NCI-H2171 (cell line): ENCODE measurements at regions not wholly inside any gene's neighbourhood (a gene's known extent, or its start where the extent isn't known, plus 50 kb on each side); places are given as distances from the start of the nearest gene placed in this dataset.
"Not testable (repeated sequence)": the region's sequence is repeated elsewhere in the genome, so short reads cannot be mapped to it uniquely, and the experiment has no call there.

ENCODE experiments used
- DNase-seq: peaks from one replicate; lab custom pipeline; 2025; lab: John Stamatoyannopoulos, UW

DNA sequence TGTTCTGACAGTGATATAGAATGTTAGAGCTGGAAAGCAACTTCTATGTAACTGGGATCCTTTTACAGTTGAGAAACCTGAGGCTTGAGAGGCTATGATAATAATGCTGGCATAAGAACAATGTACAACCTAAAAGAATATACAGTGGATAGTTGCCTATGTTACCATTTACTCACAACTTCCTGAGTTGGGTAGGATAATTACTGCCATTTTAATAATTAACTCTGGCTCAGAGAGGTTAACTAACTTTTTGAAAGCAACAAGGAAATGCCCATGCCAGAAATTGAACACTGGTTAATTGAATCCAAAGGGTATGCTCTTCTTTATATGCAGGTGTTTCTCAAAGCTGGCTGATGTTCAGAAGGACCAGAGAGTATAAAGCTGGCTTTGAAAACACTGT is 530.7 kb upstream of the MAP3K7 start:
- no peak for DNase-seq

DNA sequence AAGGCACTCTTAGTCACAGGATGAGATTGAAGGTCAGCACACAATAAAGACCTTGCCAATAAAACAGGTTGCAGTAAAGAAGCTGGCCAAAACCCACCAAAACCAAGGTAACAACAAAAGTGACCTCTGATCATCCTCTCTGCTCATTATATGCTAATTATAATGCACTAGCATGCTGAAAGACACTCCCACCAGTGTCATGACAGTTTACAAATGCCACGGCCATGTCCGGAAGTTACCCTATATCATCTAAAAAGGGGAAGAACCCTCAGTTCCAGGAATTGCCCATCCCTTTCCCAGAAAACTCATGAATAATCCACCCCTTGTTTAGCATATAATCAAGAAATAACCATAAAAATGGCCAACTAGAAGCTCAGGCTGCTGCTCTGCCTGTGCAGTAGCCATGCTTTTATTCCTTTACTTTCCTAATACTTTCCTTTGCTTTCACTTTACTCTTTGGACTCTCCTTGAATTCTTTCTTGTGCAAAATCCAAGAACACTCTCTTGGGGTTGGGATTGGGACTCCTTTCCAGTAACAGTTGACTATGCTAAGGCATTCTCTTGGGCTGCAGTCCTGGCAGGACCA is 527.3 kb upstream of the MAP3K7 start:
- no peak for DNase-seq

DNA sequence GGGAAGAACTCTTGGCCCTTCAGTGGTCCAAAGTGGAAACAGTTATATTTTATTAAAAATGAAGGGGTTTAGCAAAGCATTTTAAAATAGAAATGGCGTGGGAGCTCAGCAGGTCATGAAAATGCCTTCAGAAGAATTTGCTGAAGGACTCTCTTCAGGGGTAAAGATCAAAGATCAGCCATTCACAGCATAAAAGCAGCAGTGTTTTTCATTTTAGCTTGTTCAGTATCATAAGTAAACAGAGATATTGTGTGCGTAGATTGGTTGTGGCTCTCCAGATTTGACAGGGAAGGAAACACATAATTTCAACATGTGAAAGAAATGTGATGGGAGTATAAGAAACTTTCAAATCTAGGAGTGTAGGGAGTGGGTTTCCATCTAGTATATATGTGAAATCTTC is 519.2 kb upstream of the MAP3K7 start:
- no peak for DNase-seq

DNA sequence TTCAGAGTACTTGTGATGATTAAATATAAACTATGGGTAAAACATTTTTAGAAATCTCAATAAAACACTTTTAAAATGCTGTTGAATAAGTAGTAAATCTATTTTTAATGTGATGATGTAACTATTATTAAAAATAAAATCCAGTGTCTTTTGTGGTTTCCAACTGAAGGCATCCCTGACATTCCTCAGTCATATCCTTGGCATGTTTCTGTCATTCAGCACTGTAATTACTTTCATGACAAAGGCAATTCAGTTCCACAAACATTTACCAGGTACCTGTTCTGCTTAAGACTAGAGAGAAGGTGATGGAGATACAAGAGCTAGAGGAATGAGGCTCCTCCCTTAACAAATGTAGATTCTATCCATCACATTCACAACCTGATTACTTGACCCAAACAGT is 518.7 kb upstream of the MAP3K7 start:
- no peak for DNase-seq

DNA sequence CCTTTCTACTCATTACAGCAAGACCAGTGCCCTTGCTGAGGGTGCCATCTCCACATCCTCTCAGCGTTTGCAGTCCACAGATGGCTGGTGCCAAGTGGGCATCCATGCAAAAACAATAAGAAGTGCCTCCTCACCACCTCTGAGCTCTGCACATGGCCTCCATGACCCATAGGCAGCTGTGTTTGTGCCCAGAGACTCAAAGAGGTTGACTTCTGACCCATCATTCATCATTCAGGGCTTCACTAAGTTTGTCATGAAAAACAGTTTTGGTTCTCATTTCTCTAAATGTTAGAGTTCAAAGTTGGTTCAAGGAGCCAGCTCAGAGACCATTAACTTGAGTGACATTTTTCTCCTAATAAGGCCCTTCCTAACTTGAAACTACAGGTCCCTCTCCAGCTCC is 512.6 kb upstream of the MAP3K7 start:
- no peak for DNase-seq

DNA sequence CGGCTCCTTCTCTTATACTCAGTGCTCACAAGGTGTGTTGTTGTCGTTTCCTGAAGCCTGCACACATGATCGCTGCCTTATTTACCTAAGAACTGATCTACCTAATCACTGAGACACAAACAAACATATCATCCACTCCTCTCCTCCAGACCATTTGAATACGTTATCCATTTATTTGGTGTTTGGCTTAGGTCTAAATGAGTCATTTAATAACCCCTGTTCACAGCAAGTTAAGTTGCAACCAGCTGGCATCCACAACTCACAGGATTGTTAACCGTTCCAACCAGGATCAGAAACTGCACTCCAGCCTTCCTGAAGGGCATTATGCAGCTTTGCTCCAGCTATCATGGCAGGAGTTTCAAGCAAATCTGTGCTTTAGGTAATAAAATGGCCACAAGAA is 511.1 kb upstream of the MAP3K7 start:
- DNase-seq: no peak

DNA sequence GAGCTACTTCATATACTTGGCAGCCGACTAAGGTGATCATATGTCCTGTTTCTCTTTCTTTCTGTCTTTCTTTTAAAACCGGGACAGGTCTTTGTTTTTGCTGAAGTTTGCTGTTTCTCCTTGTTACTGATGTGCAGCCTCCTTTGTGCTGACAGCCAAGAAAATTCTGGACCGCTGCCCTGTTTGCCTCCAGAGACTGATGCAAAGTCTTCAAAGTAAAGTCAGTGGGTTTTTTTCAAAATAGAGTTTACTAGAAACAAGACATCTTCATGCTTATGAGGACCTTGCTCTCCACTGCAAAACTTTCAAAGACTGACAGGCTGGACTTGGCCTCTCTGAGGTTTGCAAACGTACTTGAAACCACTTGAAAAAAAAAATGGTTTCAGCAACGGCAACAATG is 510.5 kb upstream of the MAP3K7 start:
- no peak for DNase-seq

DNA sequence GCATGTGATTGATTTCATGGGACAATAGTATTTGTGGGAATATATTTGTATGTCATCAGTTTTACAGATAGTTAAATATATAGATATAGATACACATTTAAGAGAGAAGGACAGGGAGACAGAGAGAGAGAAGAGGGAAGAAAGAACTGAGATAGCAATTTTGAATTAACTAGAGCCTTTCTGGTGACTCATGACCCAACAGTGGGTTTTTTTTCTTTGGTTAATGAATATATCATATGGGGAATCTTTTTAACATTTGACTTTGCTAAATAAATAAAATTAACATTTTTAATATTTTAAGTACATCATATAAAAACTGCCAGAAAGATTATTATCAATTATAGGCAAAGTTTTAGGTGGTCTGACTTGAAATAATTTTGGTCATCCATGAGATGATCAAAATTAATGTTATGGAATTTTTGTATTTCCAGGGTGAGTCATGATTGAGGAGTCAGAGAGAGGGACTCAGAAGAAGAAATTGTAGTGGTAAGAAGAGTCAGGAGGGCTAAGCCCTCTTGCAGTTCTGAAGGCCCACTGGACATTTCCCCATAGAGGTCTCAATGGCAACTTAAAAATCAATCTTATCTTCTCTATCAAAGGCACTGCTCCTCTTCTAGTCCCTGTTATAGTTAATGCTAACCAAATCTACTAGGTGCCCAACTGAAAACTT is 508.1 kb upstream of the MAP3K7 start:
- no peak for DNase-seq

DNA sequence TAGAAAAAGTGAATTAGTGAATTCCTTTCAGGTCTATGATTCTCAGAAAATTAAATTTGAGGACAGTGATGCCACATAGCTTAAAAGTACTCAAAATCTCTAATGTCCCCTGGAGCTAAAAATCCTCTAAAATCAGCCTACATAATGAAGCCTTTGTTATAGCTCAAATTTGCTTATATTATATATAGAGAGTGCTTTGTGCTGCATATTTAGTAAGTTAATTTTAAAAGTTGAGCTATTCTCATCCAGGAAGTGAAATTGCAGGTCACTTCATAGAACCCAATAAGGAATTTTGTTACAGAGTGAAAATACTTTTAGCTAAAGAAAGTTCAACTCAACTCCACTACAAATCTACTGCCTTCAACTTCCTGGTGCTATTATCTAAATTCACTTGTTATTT is 507.5 kb upstream of the MAP3K7 start:
- DNase-seq: no peak

DNA sequence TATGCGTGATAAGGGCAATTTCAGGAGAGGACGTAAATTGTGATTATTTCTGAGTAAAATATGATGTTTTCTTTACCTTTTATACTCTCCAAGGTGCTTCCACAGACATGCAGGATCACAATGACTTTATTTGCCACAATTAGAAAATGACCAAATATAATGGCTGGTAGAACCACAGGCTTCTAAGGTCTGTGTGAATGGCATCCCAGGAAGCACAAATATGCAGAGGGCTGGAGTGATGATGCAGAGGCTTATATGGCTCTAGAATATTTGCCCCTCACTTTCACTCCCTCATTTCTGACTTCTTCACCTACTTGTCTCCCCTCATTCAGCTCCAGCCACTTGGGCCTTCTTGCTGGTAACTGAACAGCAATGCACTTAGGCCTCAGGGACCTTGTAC is 502.1 kb upstream of the MAP3K7 start:
- no peak for DNase-seq

DNA sequence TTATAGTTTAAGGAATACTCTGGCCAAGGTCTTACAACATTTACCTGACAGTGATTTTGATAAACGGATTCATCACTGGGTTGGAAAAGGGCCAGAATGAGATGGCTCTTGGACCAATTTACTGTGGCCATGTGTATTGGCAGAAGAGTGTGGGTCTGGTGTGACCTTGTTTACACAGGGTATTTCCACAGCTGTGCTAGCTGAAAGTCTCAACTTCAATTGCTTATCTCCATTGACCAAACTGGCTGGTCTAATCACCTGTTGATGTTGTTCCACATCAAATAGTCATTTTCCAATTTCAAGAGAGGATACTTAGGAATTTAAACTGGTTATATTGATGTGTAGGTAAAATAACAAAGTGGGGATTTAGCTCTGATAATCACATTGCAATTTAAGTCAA is 501.6 kb upstream of the MAP3K7 start:
- DNase-seq: no peak

DNA sequence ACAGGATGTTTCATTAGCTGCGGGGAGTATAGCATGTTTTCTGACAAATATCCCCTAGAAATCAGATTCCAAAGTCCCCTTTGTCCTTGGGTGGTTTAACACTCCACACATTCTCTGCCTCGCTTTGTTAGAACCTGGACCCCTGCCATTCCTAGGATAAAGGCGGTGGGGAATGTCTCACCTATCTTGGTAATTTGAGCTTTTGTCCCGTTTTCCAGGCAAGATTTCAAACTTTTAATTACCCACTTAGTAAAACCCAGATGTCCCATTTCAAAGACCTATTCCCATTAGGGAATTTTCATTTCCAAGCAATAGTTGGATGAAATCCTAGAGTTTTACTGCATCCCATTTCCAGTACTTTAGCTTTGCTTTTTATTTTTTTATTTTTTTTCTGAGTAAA is 501.0 kb upstream of the MAP3K7 start:
- DNase-seq: peak; percentile 68

DNA sequence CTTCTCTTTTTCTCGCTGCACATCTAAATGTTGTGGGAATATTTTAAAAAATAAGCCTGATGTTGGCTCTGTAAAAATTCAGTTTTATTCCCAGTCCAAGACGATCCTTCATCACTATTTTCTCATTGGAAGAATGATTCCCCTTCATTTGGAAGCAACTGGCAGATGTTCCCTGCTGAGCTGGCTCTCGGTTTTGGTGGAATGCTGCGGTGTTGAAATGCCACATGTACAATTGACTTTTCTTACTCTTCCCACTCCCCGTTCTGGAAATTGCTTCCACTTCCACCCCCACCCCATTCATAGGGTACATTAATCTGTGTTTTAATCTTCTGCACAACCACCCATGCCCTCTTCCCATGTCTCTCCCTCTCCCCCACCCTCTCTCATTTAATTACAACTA is 496.3 kb upstream of the MAP3K7 start:
- no peak for DNase-seq

DNA sequence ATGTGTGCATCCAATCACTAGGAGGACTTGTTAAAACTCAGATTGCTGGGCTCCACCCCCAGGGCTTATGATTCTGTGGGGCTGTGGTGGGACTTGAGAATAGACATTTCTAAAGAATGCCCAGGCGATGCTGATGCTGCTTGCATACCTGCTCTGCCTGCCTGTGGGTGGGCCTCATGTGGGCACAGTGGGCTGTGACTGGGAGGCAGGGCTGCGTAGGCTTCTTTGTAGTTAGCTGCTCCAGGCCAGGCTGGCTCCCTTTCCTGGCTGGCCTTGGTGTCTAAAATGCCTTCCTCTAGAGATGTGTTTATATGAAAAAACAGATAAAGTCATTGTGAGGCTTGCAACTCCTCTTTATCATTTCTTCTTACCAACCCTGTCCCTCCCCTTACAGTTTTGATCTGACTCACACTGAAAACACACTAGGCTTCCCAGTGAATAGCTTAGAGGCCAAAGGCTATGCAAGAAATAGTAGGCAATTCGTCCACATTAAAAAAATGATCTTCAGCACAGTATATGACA is 495.5 kb upstream of the MAP3K7 start:
- DNase-seq: no peak

DNA sequence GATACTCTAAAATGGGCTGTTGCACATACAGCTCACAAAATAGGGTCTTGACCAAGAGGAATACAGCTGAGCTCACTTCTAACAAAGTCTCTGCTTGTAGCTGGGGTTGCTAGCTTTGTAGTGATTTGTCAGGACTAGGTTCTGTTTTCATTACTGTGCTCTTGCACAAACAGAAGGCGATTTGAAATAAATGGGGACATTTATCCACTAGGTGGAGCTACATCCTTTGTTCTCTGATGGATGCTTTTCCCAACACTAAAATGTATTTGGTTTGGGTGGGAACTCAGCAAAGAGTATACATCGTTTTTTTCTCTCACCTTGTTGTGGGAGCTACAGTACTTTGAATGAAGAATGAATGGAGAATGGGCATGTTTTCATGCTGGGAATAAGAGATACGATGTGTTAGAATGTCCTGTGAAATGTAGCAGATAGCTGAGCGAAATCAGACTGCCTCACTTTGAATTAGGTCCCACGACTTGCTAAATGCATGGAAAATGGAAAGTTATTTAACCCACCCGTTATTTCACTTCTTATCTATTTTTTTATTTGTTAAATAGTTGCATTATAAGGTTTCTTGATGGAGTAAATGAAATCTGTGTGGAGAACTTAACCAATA is 494.7 kb upstream of the MAP3K7 start:
- DNase-seq: peak; percentile 16

DNA sequence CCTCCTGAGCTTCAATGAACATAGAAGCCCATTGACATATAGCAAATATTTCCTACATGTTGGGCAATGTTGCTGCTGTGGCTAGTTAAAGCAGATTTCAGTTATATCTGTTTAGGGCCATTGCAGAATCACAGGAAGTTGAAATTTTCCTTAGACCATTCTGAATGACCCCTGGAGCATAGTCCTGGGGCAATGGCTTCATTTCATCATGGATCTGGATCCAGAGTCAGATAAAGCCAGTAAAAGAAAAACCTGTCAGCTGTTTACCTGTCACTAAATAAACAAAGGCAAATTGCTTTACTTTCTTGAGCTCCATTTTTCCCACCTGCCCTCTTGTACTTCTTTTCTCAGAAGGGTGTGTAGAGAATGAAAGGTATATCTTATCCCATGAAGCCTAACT is 494.0 kb upstream of the MAP3K7 start:
- DNase-seq: no peak

DNA sequence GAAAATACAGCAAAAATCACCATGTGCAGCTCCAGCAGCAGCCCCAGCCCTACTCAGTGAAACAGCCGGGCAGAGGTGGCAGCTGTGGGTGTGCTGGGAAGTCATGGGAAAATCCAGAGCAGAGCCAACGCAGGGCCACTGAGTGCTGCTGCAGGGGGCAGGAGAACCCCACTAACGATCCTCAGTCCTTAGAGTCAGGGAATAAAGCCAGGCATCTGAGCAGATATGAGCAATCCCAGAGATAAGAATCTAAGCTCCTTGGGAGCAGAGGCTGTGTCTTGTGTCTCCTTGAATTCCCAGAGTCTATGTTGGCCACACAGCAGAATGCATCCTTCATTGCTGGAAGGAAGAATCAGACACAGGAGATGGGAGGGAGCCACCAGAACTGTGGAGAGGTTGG is 493.1 kb upstream of the MAP3K7 start:
- no peak for DNase-seq

DNA sequence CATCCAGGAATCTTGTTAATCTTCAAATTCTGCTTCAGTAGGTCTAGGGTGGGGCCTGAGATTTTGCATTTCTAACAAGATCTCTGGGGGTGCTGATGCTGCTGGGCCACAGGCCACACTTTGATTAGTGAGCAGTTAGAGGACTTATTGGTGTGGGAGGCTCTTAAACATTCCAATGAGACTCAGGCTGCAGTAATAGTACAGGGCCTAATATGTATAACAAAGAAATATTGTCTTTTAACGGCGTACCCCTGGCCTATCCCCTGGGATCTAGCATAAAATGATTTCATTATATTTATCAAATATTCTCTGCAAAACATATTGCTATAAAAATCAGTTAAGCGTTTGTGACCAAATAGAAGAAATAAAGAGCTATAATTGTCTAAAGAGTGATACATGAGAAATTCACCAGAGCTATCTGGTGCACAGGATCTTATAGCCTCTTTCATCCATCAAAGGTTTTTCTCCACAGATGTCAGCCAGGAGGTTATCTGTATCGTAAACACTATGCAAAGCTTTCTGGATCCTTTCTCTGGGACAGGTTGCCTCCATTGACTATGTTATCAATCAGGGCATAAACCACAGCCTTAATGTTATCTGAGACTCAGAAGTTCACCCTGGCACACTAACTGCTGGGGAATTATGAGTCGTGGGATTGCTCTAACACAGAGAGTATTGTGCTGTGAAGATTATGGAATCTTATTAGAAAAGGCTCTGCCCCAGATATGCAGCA is 488.5 kb upstream of the MAP3K7 start:
- DNase-seq: no peak

DNA sequence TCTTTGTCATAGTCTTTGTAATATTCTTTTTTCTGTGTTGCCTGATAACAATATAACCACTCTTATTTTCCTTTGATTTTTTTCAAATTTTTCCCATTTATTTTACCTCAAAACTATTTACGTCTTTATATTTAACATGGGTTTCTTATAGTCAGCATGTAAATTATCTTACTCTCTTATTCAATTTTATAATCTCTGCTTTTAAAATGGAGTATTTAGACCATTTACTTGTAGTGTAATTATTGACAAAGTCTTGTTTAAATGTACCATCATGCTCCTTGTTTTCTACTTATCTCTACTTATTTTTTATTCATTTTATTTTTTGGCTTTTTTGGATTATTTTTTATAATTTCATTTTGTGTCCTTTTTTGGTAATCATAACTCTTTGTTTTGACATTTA is 476.5 kb upstream of the MAP3K7 start:
- DNase-seq: no peak

DNA sequence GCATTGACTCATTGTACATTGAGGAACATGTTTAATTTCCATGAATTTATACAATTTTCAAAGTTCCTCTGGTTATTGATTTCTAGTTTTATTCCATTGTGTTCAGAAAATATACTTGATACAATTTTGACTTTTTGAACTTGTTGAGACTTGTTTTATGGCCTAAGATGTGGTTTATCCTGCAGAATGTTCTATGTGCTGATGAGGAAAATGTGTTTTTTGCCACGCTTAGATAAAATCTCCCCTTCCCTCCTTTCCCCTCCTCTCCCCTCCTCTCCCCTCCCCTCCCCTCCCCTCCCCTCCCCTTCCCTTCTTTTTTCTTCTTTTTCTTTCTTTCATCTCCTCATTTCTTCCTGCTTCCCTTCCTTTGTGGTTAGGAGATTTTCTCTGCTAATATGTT is 470.8 kb upstream of the MAP3K7 start:
- no peak for DNase-seq

DNA sequence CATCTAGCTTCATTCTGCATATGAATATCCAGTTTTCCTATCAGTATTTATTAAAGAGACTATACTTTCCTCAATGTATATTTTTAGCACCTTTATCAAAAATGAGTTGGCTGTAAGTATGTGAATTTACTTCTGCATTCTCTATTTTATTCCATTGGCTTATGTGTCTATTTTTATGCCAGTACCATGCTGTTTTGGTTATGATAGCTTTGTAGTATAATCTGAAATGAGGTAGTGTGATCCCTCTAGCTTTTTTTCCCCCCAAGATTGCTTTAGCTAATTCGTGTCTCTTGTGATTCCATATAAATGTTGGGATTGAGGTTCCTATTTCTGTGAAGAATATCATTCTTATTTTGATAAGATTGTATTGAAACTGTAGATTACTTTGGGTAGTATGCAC is 469.1 kb upstream of the MAP3K7 start:
- no peak for DNase-seq

DNA sequence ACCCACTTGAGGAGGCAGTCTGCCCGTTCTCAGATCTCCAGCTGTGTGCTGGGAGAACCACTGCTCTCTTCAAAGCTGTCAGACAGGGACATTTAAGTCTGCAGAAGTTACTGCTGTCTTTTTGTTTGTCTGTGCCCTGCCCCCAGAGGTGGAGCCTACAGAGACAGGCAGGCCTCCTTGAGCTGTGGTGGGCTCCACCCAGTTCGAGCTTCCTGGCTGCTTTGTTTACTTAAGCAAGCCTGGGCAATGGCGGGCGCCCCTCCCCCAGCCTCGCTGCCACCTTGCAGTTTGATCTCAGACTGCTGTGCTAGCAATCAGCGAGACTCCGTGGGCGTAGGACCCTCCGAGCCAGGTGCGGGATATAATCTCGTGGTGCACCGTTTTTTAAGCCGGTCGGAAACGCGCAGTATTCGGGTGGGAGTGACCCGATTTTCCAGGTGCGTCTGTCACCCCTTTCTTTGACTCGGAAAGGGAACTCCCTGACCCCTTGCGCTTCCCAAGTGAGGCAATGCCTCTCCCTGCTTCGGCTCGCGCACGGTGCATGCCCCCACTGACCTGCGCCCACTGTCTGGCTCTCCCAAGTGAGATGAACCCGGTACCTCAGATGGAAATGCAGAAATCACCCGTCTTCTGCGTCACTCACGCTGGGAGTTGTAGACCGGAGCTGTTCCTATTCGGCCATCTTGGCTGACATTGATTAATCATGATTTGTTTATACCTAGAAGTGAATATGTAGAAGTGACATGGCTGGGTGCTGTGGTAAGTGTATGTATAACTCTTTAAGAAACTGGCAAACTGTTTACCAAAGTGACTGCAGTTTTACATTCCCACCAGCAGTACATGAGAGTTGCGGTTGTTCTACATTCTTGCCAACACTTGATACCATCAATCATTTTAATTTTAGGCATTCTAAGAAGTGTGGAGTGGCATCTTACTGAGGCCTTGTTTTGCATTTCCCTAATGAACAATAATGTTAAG is 465.9 kb upstream of the MAP3K7 start:
- not testable (repeated sequence) for DNase-seq
